Stimulated activated naive CD4-positive, alpha-beta T cell treated with Interleukin-2 at 50 U/mL for 16 hours (primary cell): ENCODE measurements at regions not wholly inside any gene's neighbourhood (a gene's known extent, or its start where the extent isn't known, plus 50 kb on each side); places are given as distances from the start of the nearest gene placed in this dataset.

Experiments used
- DNase-seq: peaks from one replicate; lab custom pipeline; 2025; lab: John Stamatoyannopoulos, UW

DNA sequence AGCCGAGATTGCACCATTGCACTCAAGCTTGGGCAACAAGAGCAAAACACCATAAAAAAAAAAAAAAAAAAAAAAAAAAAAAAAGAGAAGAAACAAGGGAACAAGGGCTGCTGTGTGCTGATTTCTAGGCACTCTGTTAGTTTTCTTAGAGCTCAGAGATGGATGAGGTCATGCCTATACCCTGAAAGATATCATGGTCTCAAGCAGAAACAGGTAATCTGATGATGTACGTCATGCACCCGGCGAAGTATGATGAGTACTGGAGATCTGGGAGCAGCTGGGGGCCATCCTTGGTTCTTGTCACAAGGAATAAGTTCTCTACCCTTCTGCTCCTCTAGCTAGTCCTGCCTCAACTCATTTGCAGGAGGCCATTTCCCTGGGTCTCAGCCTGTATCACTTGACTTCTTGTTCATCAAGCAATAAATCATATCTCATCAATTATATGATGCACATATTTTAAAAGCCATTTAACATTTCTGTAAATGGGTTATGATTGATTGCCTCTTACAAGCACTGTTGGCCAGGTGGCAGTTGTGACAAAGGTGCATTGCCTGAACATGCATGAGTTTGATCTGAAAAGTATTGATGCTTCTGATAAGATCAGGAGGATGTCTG lies 517.2 kb downstream of the DHX35 start:
- DNase-seq: no peak

DNA sequence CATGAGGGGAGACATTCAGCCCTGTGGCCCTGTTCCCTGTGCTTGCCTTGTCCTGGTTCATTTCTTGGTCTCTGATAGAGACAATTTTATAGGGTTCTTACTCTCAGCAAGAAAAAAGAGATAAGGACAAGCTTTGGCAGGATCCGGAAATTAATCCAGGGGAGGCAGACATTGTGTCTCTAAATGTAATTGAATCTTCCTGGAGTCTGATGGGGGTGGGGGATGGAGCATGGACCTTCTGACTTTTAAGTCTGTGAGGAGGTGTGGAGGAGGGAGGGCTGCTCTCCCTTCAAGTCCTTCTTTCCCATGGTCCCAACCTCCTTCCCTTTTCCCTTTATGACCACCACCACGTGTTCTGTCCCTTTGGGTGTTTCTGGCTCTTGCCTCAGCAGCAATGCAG lies 512.7 kb downstream of the DHX35 start:
- no peak for DNase-seq

DNA sequence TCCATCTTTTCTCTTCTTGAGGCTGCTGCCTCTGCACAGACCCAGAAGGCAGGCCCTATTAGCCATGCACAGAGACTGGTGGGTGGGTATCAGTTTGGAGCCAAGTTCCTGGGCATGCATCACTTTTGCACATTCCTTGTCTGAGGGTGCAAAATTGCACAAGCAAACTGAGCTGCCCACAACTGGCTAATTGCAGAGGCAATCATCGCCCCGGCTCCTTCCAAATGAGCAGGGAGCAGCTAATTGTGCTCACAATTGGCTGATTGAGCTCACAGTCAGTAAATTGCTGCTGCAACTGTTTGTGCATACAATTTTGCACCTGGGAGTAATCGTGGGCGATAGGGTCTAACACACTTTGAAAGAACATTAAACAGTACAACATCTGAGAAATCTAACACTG lies 511.4 kb downstream of the DHX35 start:
- no peak for DNase-seq

DNA sequence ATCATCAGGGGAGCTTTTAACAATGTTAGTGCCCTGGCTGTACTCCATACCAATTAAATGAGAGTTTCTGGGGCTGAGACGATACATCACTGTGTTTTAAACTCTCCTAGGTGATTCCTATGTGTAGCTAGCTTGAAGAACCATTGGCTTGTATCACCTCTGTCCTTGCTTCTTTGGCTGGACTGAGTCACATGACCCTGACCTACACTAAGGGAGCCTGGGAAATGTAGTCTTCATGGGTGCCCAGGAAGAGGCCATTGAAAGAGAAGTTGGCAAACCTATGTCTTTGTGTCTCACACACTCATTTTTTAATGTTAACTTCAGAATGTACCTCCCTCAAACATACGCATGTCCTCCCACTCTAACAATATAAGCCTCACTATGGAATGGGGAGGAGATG lies 506.6 kb downstream of the DHX35 start:
- DNase-seq: no peak

DNA sequence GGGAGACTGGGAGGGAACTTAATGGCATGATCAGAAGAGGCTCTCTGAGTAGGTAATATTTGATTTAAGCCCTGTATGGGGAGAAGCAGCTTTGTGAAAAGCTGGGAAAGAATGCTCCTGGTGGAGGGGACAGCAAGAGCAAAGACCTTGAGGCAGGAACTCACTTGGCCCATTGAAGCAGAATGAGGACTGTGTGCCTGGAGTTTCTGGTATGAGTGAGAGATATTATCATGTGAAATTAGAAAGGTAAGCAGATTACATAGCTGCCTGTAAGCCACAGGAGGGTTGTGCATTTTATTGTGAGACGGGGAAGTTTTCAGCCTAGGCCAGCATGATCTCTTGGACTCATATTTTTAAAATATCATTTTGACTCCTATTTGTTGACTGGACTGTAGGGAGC lies 502.1 kb downstream of the DHX35 start:
- no peak for DNase-seq

DNA sequence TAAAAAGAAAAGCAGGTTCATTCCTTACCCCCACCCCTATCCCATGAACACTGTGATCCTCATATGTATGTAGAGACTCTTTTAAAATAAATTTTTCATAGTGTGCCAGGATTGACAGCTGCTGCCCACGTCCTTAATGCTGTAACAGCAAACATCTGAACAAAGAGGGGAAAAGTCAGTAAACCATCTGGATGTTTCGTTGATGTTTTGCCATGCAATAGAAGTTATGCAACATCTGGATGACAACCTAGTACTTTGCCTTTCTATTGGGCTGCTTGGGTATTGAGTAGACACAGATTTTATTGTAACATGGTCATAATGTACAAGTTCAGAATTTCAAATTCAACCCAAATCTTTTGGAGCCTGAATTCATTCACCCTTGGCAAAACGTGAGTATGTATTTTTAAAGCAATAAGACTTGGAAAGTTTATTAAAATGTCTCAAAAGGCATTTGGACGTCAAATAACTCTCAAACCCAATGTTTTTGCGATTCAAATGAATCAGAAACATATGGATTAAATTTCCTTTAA lies 500.3 kb downstream of the DHX35 start:
- no peak for DNase-seq

DNA sequence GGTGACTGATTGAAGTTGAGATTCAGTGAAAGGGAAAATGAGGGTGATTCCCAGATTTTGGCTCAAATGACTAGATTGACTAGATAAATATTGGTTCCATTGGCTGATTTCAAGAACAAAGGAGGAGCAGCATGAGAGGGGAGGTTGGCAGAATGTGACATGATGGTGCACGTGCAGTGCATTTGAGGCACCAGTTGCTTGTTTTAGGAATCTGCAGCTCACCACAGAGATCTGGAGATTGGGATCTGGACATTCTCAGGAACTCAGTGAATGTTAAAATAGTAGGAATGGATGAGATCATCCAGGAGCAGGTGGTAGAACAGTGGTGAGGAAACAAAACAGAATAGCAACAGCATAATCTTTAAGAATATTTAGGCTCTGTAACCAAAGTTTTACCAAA lies 496.3 kb downstream of the DHX35 start:
- DNase-seq: no peak

DNA sequence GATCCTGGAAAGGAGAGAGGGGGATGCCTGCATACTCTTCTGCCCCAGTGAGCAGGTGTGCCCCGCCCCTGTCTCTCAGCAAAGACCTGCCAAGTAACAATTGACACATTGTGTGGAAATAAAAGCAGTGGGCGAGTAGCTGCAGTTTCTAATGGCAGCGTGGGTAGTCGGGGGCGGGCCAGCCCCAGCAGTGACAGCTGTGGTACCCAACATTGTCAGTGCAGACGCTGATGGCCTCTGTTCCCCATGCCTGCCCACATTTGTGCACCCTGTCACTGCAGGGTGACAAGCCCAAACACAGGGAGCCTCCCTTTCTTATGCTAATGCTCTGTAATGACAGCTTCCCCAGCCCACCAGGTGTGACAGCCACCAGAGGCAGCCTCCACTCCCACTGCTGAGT lies 491.7 kb downstream of the DHX35 start:
- no peak for DNase-seq

DNA sequence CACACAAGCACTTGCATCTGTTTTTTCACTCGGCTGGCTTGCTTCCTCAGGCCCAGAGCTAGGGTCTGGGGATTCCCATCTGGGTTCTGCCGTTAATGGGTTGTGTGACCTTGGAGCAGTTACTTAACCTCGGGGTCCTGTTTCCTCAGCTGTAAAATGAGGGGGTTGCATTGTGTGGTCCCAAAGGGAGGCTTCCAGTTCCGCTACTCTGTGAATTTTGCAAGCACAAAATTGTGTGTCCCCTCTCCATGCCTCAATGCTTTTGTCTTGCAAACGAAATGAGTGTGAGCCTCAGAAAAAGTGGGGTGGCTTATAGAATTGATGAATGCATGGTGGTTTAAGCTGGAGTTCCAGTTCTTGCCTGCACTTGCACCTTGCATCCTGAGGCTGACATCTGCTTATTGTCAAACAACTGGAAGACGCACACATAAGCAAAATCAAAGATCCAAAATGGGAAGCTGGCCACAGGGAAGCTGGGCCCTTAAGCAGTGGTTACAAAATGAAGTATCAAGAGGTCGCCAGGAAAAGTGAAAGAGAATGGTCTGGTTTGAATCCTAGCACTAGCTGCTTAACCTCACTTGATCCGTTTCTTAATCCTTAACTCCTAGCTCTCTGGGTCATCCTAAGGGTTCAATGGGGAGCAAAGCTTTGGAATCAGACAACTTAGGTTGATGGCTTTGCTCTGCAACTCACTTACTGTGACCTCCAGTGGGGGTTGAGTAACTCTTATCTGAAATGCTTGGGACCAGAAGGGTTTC lies 490.6 kb downstream of the DHX35 start:
- DNase-seq: no peak

DNA sequence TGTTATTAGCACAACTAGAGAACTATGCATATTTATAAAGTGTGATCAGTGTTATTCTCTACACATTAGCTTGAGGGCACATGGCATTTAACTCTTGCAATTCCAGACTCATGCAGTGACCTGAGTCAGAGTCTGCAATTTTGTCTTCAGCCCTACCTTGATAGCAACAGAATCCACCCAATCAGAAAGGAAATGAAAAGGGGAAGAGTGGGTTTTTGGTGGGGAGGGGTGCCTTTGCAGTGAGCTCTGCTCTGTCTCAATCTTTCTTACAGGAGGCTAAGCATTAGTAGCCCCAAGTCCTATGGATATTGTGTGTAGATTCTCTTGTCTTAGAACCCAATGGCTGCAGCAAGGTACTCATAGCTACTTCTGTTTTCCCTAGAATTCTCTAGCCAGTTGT lies 489.2 kb downstream of the DHX35 start:
- no peak for DNase-seq

DNA sequence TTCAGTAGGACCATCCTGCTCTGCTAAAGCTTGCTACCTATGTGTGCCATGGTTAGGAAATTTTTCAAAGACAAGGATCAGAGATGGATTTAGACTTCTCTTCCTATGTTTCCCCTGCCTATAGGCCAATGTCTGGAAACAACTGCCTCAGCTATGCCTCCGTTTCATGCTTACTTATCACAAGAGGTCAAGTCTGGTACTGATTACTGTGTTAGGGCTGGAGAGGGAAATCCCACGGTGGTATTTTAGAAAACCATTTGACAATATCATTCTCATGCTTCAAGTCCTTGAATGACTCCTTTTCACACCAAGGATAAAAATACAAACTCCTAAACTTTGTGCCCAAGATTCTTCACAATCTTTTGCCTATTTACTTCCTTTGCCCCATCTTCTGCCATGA lies 484.3 kb downstream of the DHX35 start:
- DNase-seq: no peak

DNA sequence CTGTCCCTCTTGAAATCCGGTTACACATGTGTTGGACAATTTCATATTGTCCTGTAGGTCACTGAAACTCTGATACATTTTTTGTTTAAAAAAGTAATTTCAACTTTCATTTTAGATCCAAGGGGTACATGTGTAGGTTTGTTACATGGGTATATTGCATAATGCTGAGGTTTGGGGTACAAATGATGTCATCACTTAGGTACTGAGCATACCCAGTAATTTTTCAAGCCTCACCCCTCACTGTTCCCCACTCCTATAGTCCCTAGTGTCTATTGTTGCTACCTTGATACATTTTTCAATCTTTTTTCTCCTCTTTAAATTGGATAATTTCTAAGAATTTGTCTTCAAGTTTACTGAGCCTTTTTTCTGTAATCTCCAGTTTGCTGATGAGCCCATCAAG lies 483.0 kb downstream of the DHX35 start:
- DNase-seq: no peak

DNA sequence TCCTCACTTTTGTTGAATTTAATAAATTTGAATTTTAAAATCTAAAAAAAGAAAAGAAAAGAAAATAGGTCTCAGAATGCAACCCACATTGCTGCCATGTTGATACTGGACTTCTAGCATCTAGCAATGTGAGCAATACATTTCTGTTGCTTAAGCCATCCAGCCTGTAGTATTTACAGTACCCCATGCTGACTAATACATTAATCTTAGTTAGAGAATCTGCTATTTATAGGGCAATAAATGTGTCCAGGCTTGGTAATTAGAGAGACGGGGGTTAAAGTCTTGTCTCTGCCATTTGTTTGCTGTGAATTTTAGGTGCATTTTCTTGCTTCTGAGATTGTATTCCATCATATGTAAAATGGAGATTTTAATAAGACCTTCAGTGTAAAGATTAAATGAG lies 471.3 kb downstream of the DHX35 start:
- no peak for DNase-seq

DNA sequence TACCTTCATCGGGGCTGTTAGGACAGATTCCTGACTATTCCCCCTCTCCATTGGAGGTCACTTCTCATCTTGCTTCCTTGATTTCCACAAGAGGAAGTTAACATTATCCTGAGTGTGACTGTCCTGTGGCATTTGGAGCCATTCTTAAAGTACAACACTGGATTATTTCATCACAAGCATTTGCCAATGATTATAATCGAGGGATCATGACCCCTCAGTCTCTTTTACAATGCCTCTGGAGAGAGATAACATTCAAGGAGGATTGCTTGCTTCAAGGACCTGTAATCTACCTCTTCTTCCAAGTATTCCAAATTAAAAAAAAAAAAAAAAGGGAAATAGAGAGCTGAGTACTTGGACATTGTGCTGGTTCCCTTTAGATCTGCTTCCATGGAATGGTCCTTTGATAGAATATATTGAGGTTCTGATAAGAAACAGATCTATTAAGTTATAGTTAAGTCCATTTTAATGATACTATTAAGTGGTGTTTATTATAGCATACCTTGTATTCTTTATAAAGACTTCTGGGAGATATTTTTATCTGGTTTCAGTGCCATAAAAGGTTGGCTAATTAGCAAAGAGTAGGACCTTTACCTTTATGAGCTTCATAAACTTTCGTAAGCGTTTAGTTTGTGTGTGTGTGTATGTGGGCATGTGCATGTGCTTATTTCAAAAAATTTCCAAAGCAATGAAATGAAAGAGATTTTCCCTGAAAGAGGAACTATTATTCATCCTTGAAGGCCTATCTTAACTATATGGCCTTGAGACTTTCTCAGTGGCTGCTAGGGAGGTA lies 469.1 kb downstream of the DHX35 start:
- no peak for DNase-seq

DNA sequence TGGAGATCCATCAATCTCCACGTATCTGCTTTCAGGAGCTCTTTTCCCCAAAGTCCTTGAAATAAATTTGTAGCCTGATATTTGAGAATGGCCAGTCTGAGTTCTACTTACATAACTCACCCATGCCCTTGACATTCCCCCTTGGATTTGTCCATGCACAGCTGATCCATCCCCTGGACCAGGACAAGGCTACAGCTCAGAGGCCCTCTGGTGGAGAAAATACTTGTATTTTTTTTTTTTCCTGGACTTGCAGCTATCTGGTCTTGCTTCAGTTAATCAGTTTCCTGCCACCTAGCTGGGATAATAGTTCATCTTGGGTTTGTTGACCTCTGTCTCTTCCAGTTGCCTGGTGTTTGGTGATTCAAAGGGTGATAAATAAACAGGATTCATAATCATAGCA lies 467.6 kb downstream of the DHX35 start:
- DNase-seq: no peak

DNA sequence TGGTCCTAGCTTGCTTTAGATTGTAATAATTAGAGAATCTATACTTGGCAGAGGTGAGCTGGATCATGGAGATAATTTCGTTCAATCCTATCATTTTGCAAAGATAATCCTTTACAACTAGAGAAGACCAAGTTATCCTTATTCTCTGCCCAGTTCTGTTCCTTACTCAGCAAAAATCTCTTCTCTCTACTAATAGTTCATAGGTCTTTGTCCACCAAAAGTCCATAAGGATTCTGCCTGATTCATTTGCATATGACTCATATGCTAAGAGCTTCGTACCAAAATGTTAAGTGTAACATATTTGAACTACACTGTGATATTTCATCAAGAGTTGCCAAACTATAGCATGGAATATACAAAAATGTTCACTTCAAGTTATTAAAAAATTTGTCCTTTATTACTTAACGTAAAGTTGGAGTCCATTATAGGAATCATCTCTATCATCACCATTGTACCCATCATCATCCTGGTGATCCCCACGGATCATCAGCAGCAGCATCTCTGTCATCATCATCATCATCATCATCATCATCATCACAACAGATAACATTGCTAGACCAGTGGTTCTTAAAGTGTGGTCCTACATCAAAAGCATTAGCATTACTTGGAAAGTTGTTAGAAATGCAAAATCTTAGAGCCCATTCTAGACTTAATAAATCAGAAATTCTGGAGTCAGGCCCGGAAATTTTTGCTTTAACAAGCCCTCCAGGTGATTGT lies 463.0 kb downstream of the DHX35 start:
- DNase-seq: no peak

DNA sequence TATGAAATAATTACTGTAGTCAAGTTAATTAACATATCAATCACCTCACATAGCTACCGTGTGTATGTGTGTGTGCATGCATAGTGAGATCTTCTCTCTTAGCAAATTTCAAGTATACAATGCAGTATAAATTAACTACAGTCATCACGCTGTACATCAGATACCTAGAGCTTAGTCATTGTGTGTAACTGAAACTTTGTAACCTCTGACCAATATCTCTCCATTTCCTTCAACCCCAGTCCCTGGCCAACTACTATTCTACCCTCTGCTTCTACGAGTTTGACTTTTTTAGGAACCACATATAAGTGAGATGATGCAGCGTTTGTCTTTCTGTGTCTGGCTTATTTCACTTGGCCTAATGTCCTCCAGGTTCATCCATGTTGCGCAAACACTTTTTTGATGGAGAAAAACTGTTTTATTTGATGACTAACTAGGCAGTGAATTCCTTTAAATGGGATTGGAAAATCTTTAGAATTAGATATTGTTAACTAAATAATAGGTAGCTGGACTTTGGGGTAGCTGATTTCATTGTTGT lies 459.5 kb downstream of the DHX35 start:
- no peak for DNase-seq

DNA sequence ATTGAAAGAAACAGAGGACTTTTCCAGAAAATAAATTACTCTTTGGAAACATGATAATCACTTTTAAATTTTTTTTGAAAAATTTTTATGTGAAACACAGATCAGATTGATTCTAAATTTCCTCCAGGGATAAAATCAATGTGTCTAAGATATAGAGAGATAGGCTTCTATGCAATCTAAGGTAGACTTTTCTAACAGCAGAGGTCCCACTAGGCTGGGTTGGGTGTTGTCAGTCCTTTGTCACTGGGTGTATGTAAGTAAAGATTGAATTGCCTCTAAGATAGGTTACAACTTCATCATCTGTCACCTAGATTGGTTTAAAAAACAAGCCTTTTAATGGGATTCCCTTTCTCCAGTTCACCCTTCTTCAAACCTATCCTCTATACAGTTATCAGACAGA lies 449.9 kb downstream of the DHX35 start:
- no peak for DNase-seq

DNA sequence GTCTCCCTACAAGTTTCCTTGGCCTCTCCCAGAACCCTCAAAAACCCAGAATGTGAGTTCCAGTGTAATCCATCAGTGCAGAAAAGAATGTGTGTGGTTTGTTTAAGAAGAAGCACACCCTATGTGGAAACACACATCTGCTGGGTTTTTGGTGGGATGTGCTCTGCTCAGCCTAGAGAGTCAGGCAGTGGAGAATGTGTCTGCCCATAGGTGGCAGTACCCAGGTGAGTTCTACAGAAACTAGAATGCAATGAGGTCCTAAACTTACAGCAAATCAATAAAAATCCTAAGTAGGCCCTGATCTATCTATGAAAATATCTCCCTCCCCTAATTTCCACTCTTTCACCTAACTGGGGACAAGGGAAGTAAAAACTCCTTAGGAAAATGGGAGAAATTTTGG lies 437.3 kb downstream of the DHX35 start:
- DNase-seq: no peak

DNA sequence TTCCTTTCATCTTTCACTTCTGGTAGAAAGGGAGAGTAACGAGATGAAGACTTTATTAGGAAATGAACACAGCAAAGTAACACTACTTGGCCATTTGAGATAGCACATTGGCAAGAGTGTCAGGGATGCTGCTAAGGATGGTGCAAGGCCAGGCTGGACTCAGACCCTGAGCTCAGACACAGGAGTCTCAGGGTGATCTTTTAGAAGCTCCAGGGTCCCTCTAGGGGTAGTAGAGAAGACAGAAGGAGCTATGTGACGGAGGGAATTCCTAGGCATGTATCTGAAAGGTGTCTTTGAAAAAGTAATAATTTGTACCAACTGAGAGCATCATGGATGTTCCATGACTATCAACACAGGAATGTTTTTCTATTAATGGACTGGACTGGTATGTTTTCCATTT lies 436.5 kb downstream of the DHX35 start:
- DNase-seq: no peak

DNA sequence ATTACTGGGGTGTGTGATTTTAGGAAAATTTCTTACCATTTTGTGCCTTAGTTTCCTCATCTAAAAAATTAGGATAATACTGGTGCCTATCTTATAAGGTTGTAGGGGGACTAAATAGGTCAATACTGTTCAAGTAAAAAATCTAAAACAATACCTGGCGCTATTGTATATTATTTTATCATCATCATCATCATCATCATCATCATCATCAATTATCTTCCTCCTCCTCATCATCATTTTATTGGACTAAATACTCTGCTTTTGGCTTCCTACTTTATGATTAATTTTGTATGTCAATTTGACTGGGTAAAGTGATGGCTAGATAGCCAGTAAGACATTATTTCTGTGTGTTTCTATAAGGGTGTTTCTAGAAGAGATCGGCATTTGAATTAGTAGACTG lies 435.5 kb downstream of the DHX35 start:
- DNase-seq: no peak
